ENCODE measurements at regions not wholly inside any gene's neighbourhood (a gene's known extent, or its start where the extent isn't known, plus 50 kb on each side); places are given as distances from the start of the nearest gene placed in this dataset.

- TF ChIP-seq CTCF (IDR thresholded peaks at IDR 0.05) (no peak), SIN3A (IDR thresholded peaks at IDR 0.05; ENCODE audit: borderline replicate concordance, insufficient read depth, low read depth, low read length) (no peak), TCF7L2 (IDR thresholded peaks at IDR 0.05; ENCODE audit: low read depth, low read length) (no peak), POLR2AphosphoS5 (IDR thresholded peaks at IDR 0.05; ENCODE audit: low read depth, low read length) (no peak)
- TF ChIP-seq, protein P1, sequence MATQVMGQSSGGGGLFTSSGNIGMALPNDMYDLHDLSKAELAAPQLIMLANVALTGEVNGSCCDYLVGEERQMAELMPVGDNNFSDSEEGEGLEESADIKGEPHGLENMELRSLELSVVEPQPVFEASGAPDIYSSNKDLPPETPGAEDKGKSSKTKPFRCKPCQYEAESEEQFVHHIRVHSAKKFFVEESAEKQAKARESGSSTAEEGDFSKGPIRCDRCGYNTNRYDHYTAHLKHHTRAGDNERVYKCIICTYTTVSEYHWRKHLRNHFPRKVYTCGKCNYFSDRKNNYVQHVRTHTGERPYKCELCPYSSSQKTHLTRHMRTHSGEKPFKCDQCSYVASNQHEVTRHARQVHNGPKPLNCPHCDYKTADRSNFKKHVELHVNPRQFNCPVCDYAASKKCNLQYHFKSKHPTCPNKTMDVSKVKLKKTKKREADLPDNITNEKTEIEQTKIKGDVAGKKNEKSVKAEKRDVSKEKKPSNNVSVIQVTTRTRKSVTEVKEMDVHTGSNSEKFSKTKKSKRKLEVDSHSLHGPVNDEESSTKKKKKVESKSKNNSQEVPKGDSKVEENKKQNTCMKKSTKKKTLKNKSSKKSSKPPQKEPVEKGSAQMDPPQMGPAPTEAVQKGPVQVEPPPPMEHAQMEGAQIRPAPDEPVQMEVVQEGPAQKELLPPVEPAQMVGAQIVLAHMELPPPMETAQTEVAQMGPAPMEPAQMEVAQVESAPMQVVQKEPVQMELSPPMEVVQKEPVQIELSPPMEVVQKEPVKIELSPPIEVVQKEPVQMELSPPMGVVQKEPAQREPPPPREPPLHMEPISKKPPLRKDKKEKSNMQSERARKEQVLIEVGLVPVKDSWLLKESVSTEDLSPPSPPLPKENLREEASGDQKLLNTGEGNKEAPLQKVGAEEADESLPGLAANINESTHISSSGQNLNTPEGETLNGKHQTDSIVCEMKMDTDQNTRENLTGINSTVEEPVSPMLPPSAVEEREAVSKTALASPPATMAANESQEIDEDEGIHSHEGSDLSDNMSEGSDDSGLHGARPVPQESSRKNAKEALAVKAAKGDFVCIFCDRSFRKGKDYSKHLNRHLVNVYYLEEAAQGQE (IDR thresholded peaks at IDR 0.05; ENCODE audit: insufficient read depth in 1 of 2, low read depth in 2 of 2, low read length in 1 of 2): no peak
Measured at GRCh38 chr18:24924066-24924716, 427.8 kb downstream of the ZNF521 start.
